AG04449 (cell line): ENCODE measurements at regions not wholly inside any gene's neighbourhood (a gene's known extent, or its start where the extent isn't known, plus 50 kb on each side); places are given as distances from the start of the nearest gene placed in this dataset.

Experiments
- CTCF ChIA-PET: fragments of 350-600 bp; formaldehyde crosslinking; extraction: SDS; loops from one replicate; lab custom pipeline; 2021; ENCODE audit warnings: antibody characterized with exemption; lab: Yijun Ruan, JAX
- POLR2A ChIA-PET: fragments of 400-600, 350-600 bp; formaldehyde crosslinking; extraction: SDS; loops from one replicate; lab custom pipeline; 2020; ENCODE audit warnings: antibody characterized with exemption, inconsistent platforms; lab: Yijun Ruan, JAX
- DNase-seq: peaks from one replicate; pipeline ENCODE4 v3.0.0-alpha.2; 2010; ENCODE audit warnings: low read depth, low spot score
- H3K4me3 ChIP-seq: 2 replicates; pipeline ENCODE4 v1.5.1; 2011; ENCODE audit warnings: low read depth, mild to moderate bottlenecking, control low read depth, low read length
- TF ChIP-seq, protein P1 (sequence below): IDR thresholded peaks from one replicate; pipeline ENCODE4 v1.5.1; 2011; ENCODE audit warnings: mild to moderate bottlenecking, moderate library complexity, low read length, control low read depth, inconsistent platforms; ENCODE audit not compliant: insufficient read depth; ENCODE audit errors: missing control alignments

DNA sequence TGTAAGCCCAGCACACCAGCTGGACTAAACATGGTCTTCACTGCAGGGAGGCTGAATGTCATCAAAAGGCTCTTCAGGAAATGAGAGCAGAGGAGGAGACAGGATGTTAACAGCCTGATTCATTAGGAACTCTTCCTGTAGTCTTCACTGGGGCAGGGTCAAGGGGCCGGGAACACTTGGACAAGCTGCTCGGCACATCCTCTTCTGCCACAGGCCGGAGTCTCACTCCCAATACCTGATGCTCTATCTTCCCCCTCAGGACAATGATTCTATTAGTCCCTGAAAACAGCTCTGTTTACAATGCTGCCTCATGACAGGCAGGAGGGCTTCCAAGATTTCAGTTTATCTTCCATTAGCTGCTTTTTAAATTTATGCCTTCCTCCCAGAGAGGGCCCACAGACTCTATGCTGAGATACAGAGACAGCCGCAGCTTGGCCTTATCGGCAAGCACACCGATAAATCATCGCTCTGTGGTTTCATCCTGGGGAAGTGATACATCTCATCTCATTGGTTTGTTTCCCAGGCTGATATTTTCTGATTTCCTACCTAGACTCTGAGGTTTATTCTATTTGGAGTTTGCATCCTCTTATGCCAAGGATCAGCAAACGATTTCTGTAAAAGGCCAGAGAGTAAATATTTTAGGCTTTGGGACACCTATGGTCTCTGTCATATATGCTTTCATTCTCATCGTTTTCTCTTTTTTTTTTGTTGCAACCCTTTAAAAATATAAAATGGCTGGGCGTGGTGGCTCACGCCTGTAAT lies 214.0 kb upstream of the ASIC2 start:
- TF ChIP-seq, protein P1, sequence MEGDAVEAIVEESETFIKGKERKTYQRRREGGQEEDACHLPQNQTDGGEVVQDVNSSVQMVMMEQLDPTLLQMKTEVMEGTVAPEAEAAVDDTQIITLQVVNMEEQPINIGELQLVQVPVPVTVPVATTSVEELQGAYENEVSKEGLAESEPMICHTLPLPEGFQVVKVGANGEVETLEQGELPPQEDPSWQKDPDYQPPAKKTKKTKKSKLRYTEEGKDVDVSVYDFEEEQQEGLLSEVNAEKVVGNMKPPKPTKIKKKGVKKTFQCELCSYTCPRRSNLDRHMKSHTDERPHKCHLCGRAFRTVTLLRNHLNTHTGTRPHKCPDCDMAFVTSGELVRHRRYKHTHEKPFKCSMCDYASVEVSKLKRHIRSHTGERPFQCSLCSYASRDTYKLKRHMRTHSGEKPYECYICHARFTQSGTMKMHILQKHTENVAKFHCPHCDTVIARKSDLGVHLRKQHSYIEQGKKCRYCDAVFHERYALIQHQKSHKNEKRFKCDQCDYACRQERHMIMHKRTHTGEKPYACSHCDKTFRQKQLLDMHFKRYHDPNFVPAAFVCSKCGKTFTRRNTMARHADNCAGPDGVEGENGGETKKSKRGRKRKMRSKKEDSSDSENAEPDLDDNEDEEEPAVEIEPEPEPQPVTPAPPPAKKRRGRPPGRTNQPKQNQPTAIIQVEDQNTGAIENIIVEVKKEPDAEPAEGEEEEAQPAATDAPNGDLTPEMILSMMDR: no peak
- no peak overlapping the region for H3K4me3 ChIP-seq
- DNase-seq: no peak
- ChIA-PET CTCF (no interaction called here), POLR2A (no interaction called here)

DNA sequence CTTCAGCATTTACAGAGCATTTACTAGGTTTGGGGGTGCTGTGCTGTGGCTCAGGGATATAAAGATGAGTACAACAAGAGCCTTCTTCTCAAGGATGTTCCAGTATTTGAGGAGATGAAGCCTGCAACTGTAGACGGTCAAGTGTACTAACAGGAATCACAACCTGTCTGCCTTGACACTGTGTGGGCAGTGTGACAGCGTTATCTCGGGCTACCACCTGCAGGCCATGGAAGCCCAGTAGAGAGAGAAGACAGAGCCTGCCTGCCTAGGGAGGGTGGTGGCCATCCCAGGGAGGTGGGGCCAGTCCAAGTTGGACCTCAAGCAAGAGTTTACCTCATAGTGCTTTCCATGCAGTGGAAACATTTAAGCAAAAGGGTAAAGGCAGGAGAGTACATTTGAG lies 215.1 kb upstream of the ASIC2 start:
- ChIA-PET POLR2A (no interaction called here), CTCF (no interaction called here)
- no peak overlapping the region for H3K4me3 ChIP-seq
- no peak for DNase-seq
- TF ChIP-seq, protein P1: no peak

DNA sequence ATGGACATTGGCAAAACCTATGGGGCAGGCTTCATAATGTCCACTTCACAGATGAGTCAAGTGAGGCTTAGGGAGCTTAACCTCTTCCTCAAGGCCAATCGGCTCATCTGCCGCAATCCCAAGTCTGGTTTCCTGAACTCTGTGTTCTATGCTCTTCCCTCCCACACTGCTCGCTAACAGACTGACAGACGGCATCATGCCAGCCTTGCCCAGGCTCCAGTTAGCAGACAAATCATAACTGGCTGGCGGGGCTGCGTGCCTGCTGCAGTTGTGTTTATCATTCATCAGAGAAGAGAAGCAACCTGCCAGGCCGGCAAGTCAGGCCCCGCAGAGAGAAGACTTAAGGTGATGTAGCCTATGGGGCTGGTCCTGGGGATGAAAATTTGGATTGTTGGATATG lies 216.2 kb upstream of the ASIC2 start:
- no peak for DNase-seq
- CTCF ChIA-PET: no interaction called here
- TF ChIP-seq, protein P1: no peak
- POLR2A ChIA-PET: no interaction called here
- no peak overlapping the region for H3K4me3 ChIP-seq

GRCh38 chr17:33511670-33512069 lies 218.6 kb upstream of the ASIC2 start:
- ChIA-PET CTCF (no interaction called here), POLR2A (no interaction called here)
- DNase-seq: no peak
- no peak overlapping the region for H3K4me3 ChIP-seq
- TF ChIP-seq, protein P1: no peak

GRCh38 chr17:33512113-33512512 lies 219.0 kb upstream of the ASIC2 start:
- CTCF ChIA-PET: no interaction called here

DNA sequence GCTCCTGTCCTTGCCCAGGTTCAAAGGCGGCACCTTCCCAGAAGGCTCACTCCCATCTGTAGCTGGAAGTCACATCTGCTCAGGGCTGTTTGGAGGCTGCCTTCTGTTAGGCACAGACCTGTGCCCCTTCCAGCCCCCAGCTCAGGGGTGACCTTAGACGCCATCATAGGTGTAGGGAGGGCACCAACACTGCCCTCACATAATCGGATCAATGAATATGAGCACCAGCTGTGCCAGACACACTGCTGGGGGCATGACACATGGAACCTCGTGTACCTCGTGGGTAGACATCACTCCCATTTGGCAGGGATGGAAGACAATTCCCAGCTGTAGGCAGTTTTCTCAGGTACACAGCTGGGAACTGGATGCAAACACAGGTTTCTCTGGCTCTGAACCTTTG lies 220.7 kb upstream of the ASIC2 start:
- ChIA-PET POLR2A (no interaction called here), CTCF (interaction anchor here (1.1 kb wide), 1 partner anchor 9 kb away, joined by 3 read pairs; no protein-coding TSS in a partner anchor)
- DNase-seq: no peak
- H3K4me3 ChIP-seq: no peak overlapping the region
- TF ChIP-seq, protein P1: no peak

More at GRCh38 chr17:33512113-33512512, 219.0 kb upstream of the ASIC2 start:
- TF ChIP-seq, protein P1: no peak
- POLR2A ChIA-PET: no interaction called here
- DNase-seq: no peak
- no peak overlapping the region for H3K4me3 ChIP-seq
